GM23338 (cell line): ENCODE measurements at regions not wholly inside any gene's neighbourhood (a gene's known extent, or its start where the extent isn't known, plus 50 kb on each side); places are given as distances from the start of the nearest gene placed in this dataset.
A peak's percentile ranks its signal among the peaks of the same experiment; 100 is the strongest.

Experiments used
- ATAC-seq: fragments of 200-7000 bp; cut with Tn5 transposase; 3 replicates; pipeline ENCODE4 v1.9.1; 2020
- DNase-seq: peaks from one replicate; pipeline ENCODE4 v3.0.0-alpha.2; 2015; ENCODE audit warnings: low spot score
- H2AFZ ChIP-seq: fragments of 200-600 bp; sonication (generic); 2 replicates; pipeline ENCODE4 v1.8.0; 2016; ENCODE audit warnings: antibody characterized with exemption, mild to moderate bottlenecking, moderate library complexity
- H3F3A ChIP-seq: fragments of 200-600 bp; sonication (generic); replicated peaks from 2 replicates; pipeline ENCODE4 v1.8.0; 2017; ENCODE audit warnings: antibody characterized with exemption, mixed run types, low read depth
- H3K27ac ChIP-seq: fragments of 200-600 bp; sonication (generic); 2 replicates; pipeline ENCODE4 v1.6.1; 2016; ENCODE audit warnings: low read depth
- H3K27me3 ChIP-seq: fragments of 200-600 bp; sonication (generic); 2 replicates; pipeline ENCODE4 v1.8.0; 2016; ENCODE audit warnings: mild to moderate bottlenecking, mixed run types, moderate library complexity; ENCODE audit not compliant: insufficient read depth
- H3K36me3 ChIP-seq: fragments of 200-600 bp; sonication (generic); 2 replicates; pipeline ENCODE4 v1.8.0; 2016; ENCODE audit warnings: mild to moderate bottlenecking; ENCODE audit not compliant: insufficient read depth
- H3K4me1 ChIP-seq: fragments of 200-600 bp; sonication (generic); 2 replicates; pipeline ENCODE4 v1.8.0; 2016; ENCODE audit warnings: mild to moderate bottlenecking, moderate library complexity; ENCODE audit not compliant: insufficient read depth
- H3K4me2 ChIP-seq: fragments of 200-600 bp; sonication (generic); 2 replicates; pipeline ENCODE4 v1.7.1; 2017; ENCODE audit warnings: mixed run types
- H3K4me3 ChIP-seq: fragments of 200-600 bp; sonication (generic); 2 replicates; pipeline ENCODE4 v1.6.1; 2016; ENCODE audit warnings: mixed run types
- H3K79me2 ChIP-seq: fragments of 200-600 bp; sonication (generic); replicated peaks from 2 replicates; pipeline ENCODE4 v1.8.0; 2017; ENCODE audit warnings: mild to moderate bottlenecking; ENCODE audit not compliant: insufficient read depth
- H3K9me2 ChIP-seq: fragments of 200-600 bp; sonication (generic); 2 replicates; pipeline ENCODE4 v1.8.0; 2017; ENCODE audit not compliant: insufficient read depth
- H4K20me1 ChIP-seq: fragments of 200-600 bp; sonication (generic); replicated peaks from 2 replicates; pipeline ENCODE4 v1.8.0; 2017; ENCODE audit warnings: mild to moderate bottlenecking; ENCODE audit not compliant: insufficient read depth
- H3K27ac Mint-ChIP-seq: 2 replicates; pipeline ENCODE4 v1.8.0; 2020; ENCODE audit warnings: inconsistent platforms, mild to moderate bottlenecking, moderate library complexity, mixed read lengths
- H3K27me3 Mint-ChIP-seq: 3 replicates; pipeline ENCODE4 v1.8.0; 2022; ENCODE audit warnings: low read depth, mild to moderate bottlenecking, moderate library complexity, mixed read lengths, inconsistent platforms; ENCODE audit not compliant: insufficient read depth, poor library complexity
- H3K36me3 Mint-ChIP-seq: 3 replicates; pipeline ENCODE4 v1.8.0; 2021; ENCODE audit warnings: low read depth, mild to moderate bottlenecking, inconsistent platforms, moderate library complexity, mixed read lengths
- H3K4me1 Mint-ChIP-seq: 3 replicates; pipeline ENCODE4 v1.8.0; 2020; ENCODE audit warnings: mild to moderate bottlenecking, inconsistent platforms, mixed read lengths
- H3K4me3 Mint-ChIP-seq: 3 replicates; pipeline ENCODE4 v1.8.0; 2021; ENCODE audit warnings: moderate library complexity, mild to moderate bottlenecking, inconsistent platforms, mixed read lengths
- H3K9me3 Mint-ChIP-seq: 3 replicates; pipeline ENCODE4 v1.8.0; 2020; ENCODE audit warnings: moderate library complexity, mild to moderate bottlenecking, inconsistent platforms, mixed read lengths
- CREB1 ChIP-seq: fragments of 250-450 bp; sonication (Bioruptor Pico); IDR thresholded peaks from 2 replicates; pipeline ENCODE4 v1.5.0; 2020; ENCODE audit warnings: low read depth, mild to moderate bottlenecking, moderate library complexity
- EZH2 ChIP-seq: fragments of 200-600 bp; sonication (generic); IDR thresholded peaks from one replicate; pipeline ENCODE4 v1.8.0; 2017; ENCODE audit warnings: antibody characterized with exemption, mild to moderate bottlenecking, low read depth; ENCODE audit not compliant: unreplicated experiment
- EZH2phosphoT487 ChIP-seq: fragments of 200-600 bp; sonication (generic); IDR thresholded peaks from one replicate; pipeline ENCODE4 v1.8.1; 2018; ENCODE audit warnings: antibody characterized with exemption; ENCODE audit not compliant: unreplicated experiment
- JUNB ChIP-seq: IDR thresholded peaks from one replicate; pipeline ENCODE4 v1.6.1; 2016; ENCODE audit warnings: antibody characterized with exemption; ENCODE audit not compliant: unreplicated experiment
- NANOG ChIP-seq: IDR thresholded peaks from 2 replicates; pipeline ENCODE4 v1.6.1; 2016; ENCODE audit warnings: antibody characterized with exemption, borderline replicate concordance
- POLR2AphosphoS5 ChIP-seq: IDR thresholded peaks from 2 replicates; pipeline ENCODE4 v1.6.1; 2016; ENCODE audit warnings: antibody characterized with exemption, low read depth
- STAT1 ChIP-seq: IDR thresholded peaks from one replicate; pipeline ENCODE4 v1.6.1; 2016; ENCODE audit warnings: antibody characterized with exemption; ENCODE audit not compliant: unreplicated experiment
- ZNF114 ChIP-seq: fragments of 250-450 bp; sonication (Bioruptor Pico); IDR thresholded peaks from 2 replicates; pipeline ENCODE4 v1.5.0; 2020; ENCODE audit warnings: mild to moderate bottlenecking, moderate library complexity
- TF ChIP-seq, protein P1 (sequence below): IDR thresholded peaks from 2 replicates; pipeline ENCODE4 v1.6.1; 2016; ENCODE audit warnings: antibody characterized with exemption
- TF ChIP-seq, protein P2 (sequence below): IDR thresholded peaks from one replicate; pipeline ENCODE4 v1.6.1; 2018; ENCODE audit warnings: antibody characterized with exemption; ENCODE audit not compliant: unreplicated experiment

DNA sequence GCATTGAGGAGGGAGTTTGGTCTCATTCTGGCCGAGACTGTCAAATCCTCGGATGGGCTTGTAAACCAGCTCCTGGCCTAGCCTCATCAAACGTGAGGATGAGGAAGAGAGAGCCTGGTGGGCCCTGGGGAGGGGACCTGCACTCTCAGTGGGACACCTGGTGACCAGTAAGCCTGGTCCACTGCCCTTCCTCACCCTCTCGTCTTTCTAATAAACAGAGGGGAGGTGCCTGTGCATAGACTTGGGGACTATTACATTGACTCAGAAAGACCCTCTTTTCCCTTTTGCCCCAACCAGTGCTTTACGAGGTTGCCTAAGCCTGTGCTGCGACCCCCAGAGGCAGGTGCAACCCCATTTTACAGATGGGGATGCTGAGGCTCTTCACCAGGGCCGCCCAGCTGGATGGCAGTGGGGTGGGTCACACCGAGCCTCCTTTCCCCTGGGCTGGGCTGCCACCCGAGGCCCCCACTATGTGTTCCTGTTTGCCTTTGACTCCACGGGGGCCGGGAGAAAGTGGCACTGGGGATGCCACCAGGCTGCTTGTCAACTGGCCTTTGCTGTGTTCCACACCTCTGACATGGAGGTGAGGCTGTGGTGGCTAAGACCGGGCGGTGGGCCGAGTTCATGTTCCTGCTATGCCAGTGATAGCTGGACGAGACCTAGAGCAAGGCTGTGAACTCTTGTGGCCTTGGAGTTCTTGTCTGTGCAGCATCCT is 85.9 kb downstream of the GLI2 start (continued):
- TF ChIP-seq STAT1 (no peak), EZH2phosphoT487 (no peak), NANOG (no peak), JUNB (no peak), POLR2AphosphoS5 (no peak)
- TF ChIP-seq, protein P1, sequence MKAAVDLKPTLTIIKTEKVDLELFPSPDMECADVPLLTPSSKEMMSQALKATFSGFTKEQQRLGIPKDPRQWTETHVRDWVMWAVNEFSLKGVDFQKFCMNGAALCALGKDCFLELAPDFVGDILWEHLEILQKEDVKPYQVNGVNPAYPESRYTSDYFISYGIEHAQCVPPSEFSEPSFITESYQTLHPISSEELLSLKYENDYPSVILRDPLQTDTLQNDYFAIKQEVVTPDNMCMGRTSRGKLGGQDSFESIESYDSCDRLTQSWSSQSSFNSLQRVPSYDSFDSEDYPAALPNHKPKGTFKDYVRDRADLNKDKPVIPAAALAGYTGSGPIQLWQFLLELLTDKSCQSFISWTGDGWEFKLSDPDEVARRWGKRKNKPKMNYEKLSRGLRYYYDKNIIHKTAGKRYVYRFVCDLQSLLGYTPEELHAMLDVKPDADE, result no peak
- TF ChIP-seq, protein P2, sequence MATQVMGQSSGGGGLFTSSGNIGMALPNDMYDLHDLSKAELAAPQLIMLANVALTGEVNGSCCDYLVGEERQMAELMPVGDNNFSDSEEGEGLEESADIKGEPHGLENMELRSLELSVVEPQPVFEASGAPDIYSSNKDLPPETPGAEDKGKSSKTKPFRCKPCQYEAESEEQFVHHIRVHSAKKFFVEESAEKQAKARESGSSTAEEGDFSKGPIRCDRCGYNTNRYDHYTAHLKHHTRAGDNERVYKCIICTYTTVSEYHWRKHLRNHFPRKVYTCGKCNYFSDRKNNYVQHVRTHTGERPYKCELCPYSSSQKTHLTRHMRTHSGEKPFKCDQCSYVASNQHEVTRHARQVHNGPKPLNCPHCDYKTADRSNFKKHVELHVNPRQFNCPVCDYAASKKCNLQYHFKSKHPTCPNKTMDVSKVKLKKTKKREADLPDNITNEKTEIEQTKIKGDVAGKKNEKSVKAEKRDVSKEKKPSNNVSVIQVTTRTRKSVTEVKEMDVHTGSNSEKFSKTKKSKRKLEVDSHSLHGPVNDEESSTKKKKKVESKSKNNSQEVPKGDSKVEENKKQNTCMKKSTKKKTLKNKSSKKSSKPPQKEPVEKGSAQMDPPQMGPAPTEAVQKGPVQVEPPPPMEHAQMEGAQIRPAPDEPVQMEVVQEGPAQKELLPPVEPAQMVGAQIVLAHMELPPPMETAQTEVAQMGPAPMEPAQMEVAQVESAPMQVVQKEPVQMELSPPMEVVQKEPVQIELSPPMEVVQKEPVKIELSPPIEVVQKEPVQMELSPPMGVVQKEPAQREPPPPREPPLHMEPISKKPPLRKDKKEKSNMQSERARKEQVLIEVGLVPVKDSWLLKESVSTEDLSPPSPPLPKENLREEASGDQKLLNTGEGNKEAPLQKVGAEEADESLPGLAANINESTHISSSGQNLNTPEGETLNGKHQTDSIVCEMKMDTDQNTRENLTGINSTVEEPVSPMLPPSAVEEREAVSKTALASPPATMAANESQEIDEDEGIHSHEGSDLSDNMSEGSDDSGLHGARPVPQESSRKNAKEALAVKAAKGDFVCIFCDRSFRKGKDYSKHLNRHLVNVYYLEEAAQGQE, result no peak

DNA sequence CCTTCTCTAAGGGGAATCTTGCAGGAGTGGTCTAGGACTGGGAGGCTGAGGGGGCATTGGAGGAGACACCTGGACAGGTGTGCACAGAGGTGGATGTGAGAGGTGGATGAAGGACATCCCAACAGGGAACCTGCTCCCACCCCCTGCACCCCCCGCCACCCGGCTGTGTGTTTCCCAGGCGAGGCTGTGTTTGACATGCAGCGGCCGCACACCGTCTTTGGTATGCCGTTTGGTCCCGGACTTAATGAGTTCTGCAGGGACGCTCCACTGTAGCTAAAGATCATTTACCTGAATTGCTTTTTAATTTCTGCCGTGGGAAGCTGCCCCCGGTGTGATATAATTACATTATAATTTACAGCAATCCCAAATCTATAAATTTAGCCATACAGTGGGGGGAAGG is 87.3 kb downstream of the GLI2 start:
- Mint-ChIP-seq H3K4me1 (peaks cover 85% of the 10 kb centered on the region), H3K4me3 (no peak overlapping the region), H3K36me3 (peaks cover 3% of the 10 kb centered on the region; the same call in 1 of the 3 replicates), H3K9me3 (no peaks in the 10 kb centered on the region), H3K27me3 (peaks cover 3% of the 10 kb centered on the region), H3K27ac (no peak overlapping the region)
- Histone ChIP-seq H3K27ac (0 out of 2 replicates have a peak overlapping the region, but pooled peaks have one; percentile 50), H3K4me3 (no peak overlapping the region), H3K27me3 (no peaks in the 10 kb centered on the region), H3K79me2 (peaks cover 77% of the 10 kb centered on the region), H3F3A (peaks cover 3% of the 10 kb centered on the region; the same call in 1 of the 2 replicates), H3K4me1 (peaks cover 58% of the 10 kb centered on the region), H2AFZ (no peak overlapping the region), H4K20me1 (peaks cover 28% of the 10 kb centered on the region), H3K4me2 (0 out of 2 replicates have a peak overlapping the region, but pooled peaks have one; percentile 32), H3K36me3 (no peaks in the 10 kb centered on the region), H3K9me2 (no peaks in the 10 kb centered on the region)
- DNase-seq (no peak), ATAC-seq (no peak)
- TF ChIP-seq NANOG (no peak), EZH2phosphoT487 (no peak), EZH2 (no peak), ZNF114 (CRISPR knock-in tag) (no peak), CREB1 (CRISPR knock-in tag) (no peak), POLR2AphosphoS5 (no peak)
- TF ChIP-seq, protein P2, result no peak
- TF ChIP-seq, protein P1, result no peak
